RWPE1 (cell line): ENCODE measurements at regions not wholly inside any gene's neighbourhood (a gene's known extent, or its start where the extent isn't known, plus 50 kb on each side); places are given as distances from the start of the nearest gene placed in this dataset.
"Not testable (repeated sequence)": the region's sequence is repeated elsewhere in the genome, so short reads cannot be mapped to it uniquely, and the experiment has no call there.

ENCODE experiments used
- CTCF ChIA-PET: fragments of 350-600 bp; sonication (Branson Sonifier 250); formaldehyde crosslinking; extraction: SDS; loops from one replicate; lab custom pipeline; 2021; lab: Yijun Ruan, JAX
- POLR2A ChIA-PET: fragments of 400-600 bp; formaldehyde crosslinking; extraction: SDS; loops from one replicate; lab custom pipeline; 2020; ENCODE audit warnings: antibody characterized with exemption; ENCODE audit not compliant: low non-redundant PET; lab: Yijun Ruan, JAX
- DNase-seq: peaks from one replicate; pipeline ENCODE4 v3.0.0; 2012; ENCODE audit warnings: low spot score
- H3K27ac ChIP-seq: fragments of 450-650 bp; 2 replicates; pipeline ENCODE4 v1.5.1; 2017
- TF ChIP-seq, protein P1 (sequence below): fragments of 450-650 bp; conservative IDR thresholded peaks from 2 replicates; pipeline ENCODE4 v1.5.1; 2017; ENCODE audit warnings: low read depth, mild to moderate bottlenecking

GRCh38 chr4:170497112-170497511, 407.4 kb upstream of the AADAT start:
- TF ChIP-seq, protein P1, sequence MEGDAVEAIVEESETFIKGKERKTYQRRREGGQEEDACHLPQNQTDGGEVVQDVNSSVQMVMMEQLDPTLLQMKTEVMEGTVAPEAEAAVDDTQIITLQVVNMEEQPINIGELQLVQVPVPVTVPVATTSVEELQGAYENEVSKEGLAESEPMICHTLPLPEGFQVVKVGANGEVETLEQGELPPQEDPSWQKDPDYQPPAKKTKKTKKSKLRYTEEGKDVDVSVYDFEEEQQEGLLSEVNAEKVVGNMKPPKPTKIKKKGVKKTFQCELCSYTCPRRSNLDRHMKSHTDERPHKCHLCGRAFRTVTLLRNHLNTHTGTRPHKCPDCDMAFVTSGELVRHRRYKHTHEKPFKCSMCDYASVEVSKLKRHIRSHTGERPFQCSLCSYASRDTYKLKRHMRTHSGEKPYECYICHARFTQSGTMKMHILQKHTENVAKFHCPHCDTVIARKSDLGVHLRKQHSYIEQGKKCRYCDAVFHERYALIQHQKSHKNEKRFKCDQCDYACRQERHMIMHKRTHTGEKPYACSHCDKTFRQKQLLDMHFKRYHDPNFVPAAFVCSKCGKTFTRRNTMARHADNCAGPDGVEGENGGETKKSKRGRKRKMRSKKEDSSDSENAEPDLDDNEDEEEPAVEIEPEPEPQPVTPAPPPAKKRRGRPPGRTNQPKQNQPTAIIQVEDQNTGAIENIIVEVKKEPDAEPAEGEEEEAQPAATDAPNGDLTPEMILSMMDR, result no peak
- no peak overlapping the region for H3K27ac ChIP-seq
- POLR2A ChIA-PET, result no interaction called here
- DNase-seq, result no peak
- CTCF ChIA-PET, result interaction anchor here (0.6 to 0.7 kb wide), 2 partner anchors 19 to 104 kb away, joined by 4 to 5 read pairs; no protein-coding TSS in a partner anchor

- no peak for DNase-seq
- CTCF ChIA-PET, result no interaction called here
- no peak overlapping the region for H3K27ac ChIP-seq
- TF ChIP-seq, protein P1, result no peak
- POLR2A ChIA-PET, result no interaction called here
Observed at GRCh38 chr4:170491981-170492380, 402.2 kb upstream of the AADAT start.

DNA sequence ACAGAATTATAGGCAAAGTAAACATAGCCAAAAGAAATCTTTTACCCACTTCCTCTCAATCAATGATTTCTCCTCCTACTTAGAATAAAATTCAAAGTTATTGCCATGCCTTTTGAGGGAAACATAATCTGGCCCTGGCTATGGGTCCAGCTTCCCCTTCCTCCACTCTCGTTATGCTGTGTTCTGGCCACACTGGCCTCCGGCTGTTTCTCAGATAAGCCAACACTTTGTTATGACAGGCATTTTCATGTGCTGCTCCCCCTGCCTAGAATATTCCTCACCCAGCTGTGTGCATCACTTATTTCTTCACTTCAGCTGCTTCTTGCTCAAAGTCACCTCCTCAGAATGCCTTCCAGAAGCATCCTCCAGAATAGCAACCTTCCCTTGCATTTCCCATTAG, 386.6 kb upstream of the AADAT start:
- no peak overlapping the region for H3K27ac ChIP-seq
- TF ChIP-seq, protein P1, result no peak
- ChIA-PET POLR2A (no interaction called here), CTCF (no interaction called here)
- no peak for DNase-seq

DNA sequence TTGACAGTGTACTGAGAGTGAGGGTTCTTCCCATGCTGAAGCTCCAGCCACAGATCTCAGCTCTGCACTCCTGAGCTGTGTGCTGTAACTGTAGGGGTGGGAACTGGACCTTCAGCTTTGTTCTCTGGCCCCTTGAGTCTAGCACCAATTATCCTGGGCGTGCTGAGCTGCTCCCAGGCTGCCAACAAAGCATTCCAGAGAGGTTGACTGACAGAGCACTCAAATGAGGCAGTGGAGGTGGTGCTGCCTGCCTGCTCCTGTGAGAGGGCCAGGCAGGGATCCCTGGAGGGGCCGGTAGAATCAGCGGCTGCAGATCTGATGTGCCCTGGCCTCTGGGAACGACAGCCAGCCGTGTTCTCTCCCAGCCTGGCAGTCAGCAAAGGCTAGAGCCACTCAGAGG, 375.7 kb upstream of the AADAT start:
- POLR2A ChIA-PET, result no interaction called here
- TF ChIP-seq, protein P1, result no peak
- no peak for DNase-seq
- no peak overlapping the region for H3K27ac ChIP-seq
- CTCF ChIA-PET, result no interaction called here

- ChIA-PET POLR2A (no interaction called here), CTCF (interaction anchor here (0.6 kb wide), 1 partner anchor 1199 kb away, joined by 3 read pairs; no protein-coding TSS in a partner anchor)
- DNase-seq, result no peak
- H3K27ac ChIP-seq, result no peak overlapping the region
- TF ChIP-seq, protein P1, result no peak
Observed at GRCh38 chr4:170464614-170465197, 374.9 kb upstream of the AADAT start.

DNA sequence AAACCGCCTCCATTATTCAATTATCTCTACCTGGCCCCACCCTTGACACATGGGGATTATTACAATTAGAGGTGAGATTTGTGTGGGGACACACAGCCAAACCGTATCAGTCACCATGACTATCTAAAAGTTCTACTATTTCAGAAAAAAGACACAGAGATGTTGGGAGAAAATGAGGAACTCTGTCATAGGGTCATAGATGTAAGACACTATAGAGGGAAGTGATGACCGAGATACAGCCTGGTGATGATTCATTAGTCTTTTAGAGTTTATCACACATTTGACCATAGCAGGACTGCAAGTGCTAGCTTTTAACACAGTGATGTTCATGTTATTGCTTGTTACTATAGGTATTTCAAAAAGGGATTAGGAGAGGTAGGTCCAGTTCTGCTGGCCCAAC, 357.0 kb upstream of the AADAT start:
- no peak for DNase-seq
- TF ChIP-seq, protein P1, result no peak
- ChIA-PET POLR2A (no interaction called here), CTCF (no interaction called here)
- no peak overlapping the region for H3K27ac ChIP-seq

- CTCF ChIA-PET, DNase-seq, H3K27ac ChIP-seq, POLR2A ChIA-PET: not testable (repeated sequence)
Observed at GRCh38 chr4:170441146-170441545, 351.4 kb upstream of the AADAT start.
